H9 (cell line): ENCODE measurements at regions not wholly inside any gene's neighbourhood (a gene's known extent, or its start where the extent isn't known, plus 50 kb on each side); places are given as distances from the start of the nearest gene placed in this dataset.

Experiments
- DNase-seq: peaks from one replicate; pipeline ENCODE4 v3.0.0-alpha.2; 2017
- H2AFZ ChIP-seq: one replicate; pipeline ENCODE4 v1.6.1; 2013; ENCODE audit warnings: mild to moderate bottlenecking, low read length, control low read depth, moderate library complexity
- H2AK5ac ChIP-seq: 2 replicates; pipeline ENCODE4 v1.6.1; 2013; ENCODE audit warnings: low read length, control low read depth, mixed read lengths; ENCODE audit not compliant: insufficient read length
- H2BK120ac ChIP-seq: one replicate; pipeline ENCODE4 v1.6.1; 2013; ENCODE audit warnings: low read depth, mild to moderate bottlenecking, low read length, control low read depth, inconsistent platforms; ENCODE audit not compliant: poor library complexity, severe bottlenecking
- H2BK12ac ChIP-seq: 2 replicates; pipeline ENCODE4 v1.6.1; 2013; ENCODE audit warnings: low read length, control low read depth, mixed read lengths, low read depth; ENCODE audit not compliant: insufficient read length
- H2BK15ac ChIP-seq: 2 replicates; pipeline ENCODE4 v1.6.1; 2013; ENCODE audit warnings: low read depth, low read length, control low read depth
- H2BK20ac ChIP-seq: one replicate; pipeline ENCODE4 v1.6.1; 2013; ENCODE audit warnings: low read depth, mild to moderate bottlenecking, low read length, control low read depth, inconsistent platforms; ENCODE audit not compliant: poor library complexity, severe bottlenecking
- H2BK5ac ChIP-seq: 2 replicates; pipeline ENCODE4 v1.6.1; 2013; ENCODE audit warnings: low read length, control low read depth, mixed read lengths; ENCODE audit not compliant: insufficient read length
- H3K14ac ChIP-seq: 2 replicates; pipeline ENCODE4 v1.6.1; 2013; ENCODE audit warnings: low read length, control low read depth; ENCODE audit not compliant: insufficient read depth
- H3K18ac ChIP-seq: 2 replicates; pipeline ENCODE4 v1.6.1; 2013; ENCODE audit warnings: low read depth, mild to moderate bottlenecking, mixed read lengths, low read length, control low read depth; ENCODE audit not compliant: insufficient read length
- H3K23ac ChIP-seq: 2 replicates; pipeline ENCODE4 v1.6.1; 2013; ENCODE audit warnings: low read length, control low read depth, mixed read lengths, low read depth; ENCODE audit not compliant: insufficient read length
- H3K23me2 ChIP-seq: 2 replicates; pipeline ENCODE4 v1.6.1; 2013; ENCODE audit warnings: low read depth, mild to moderate bottlenecking, mixed read lengths, low read length, control low read depth; ENCODE audit not compliant: insufficient read length, poor library complexity, severe bottlenecking
- H3K27ac ChIP-seq: 2 replicates; pipeline ENCODE4 v1.5.1; 2013; ENCODE audit warnings: low read length, control low read depth, mixed read lengths, low read depth; ENCODE audit not compliant: insufficient read length
- H3K27me3 ChIP-seq: 2 replicates; pipeline ENCODE4 v1.6.1; 2013; ENCODE audit warnings: low read length, control low read depth, inconsistent platforms; ENCODE audit not compliant: insufficient read depth
- H3K4ac ChIP-seq: 2 replicates; pipeline ENCODE4 v1.6.1; 2013; ENCODE audit warnings: low read depth, mild to moderate bottlenecking, control low read depth, inconsistent platforms, low read length, moderate library complexity
- H3K4me1 ChIP-seq: 2 replicates; pipeline ENCODE4 v1.6.1; 2013; ENCODE audit warnings: low read length, control low read depth, inconsistent platforms; ENCODE audit not compliant: insufficient read depth
- H3K4me2 ChIP-seq: 2 replicates; pipeline ENCODE4 v1.6.1; 2013; ENCODE audit warnings: low read length, control low read depth, mixed read lengths; ENCODE audit not compliant: insufficient read length, insufficient read depth
- H3K56ac ChIP-seq: 2 replicates; pipeline ENCODE4 v1.6.1; 2013; ENCODE audit warnings: low read depth, mild to moderate bottlenecking, mixed read lengths, low read length, control low read depth; ENCODE audit not compliant: insufficient read length
- H3K79me1 ChIP-seq: 2 replicates; pipeline ENCODE4 v1.6.1; 2013; ENCODE audit warnings: low read depth, mild to moderate bottlenecking, moderate library complexity, low read length, control low read depth, inconsistent platforms; ENCODE audit not compliant: insufficient read depth, poor library complexity, severe bottlenecking
- H3K79me2 ChIP-seq: 2 replicates; pipeline ENCODE4 v1.6.1; 2013; ENCODE audit warnings: low read length, control low read depth, inconsistent platforms; ENCODE audit not compliant: insufficient read depth
- H3K9ac ChIP-seq: 2 replicates; pipeline ENCODE4 v1.6.1; 2013; ENCODE audit warnings: low read length, control low read depth, mixed read lengths; ENCODE audit not compliant: insufficient read length; ENCODE audit errors: extremely low read depth
- H3K9me3 ChIP-seq: one replicate; pipeline ENCODE4 v1.6.1; 2013; ENCODE audit warnings: low read depth, low read length, inconsistent platforms; ENCODE audit not compliant: control insufficient read depth
- H3T11ph ChIP-seq: one replicate; pipeline ENCODE4 v1.6.1; 2013; ENCODE audit warnings: mild to moderate bottlenecking, low read length, control low read depth, inconsistent platforms
- H4K20me1 ChIP-seq: one replicate; pipeline ENCODE4 v1.6.1; 2013; ENCODE audit not compliant: control insufficient read depth, insufficient read length, insufficient read depth
- H4K5ac ChIP-seq: 2 replicates; pipeline ENCODE4 v1.6.1; 2013; ENCODE audit warnings: low read depth, mild to moderate bottlenecking, mixed read lengths, low read length, control low read depth; ENCODE audit not compliant: insufficient read length
- H4K8ac ChIP-seq: replicated peaks from 2 replicates; pipeline ENCODE4 v1.6.1; 2013; ENCODE audit warnings: low read length, control low read depth, mixed read lengths, low read depth; ENCODE audit not compliant: insufficient read length
- H4K91ac ChIP-seq: 2 replicates; pipeline ENCODE4 v1.6.1; 2013; ENCODE audit warnings: low read depth, mild to moderate bottlenecking, moderate library complexity, mixed read lengths, low read length, control low read depth; ENCODE audit not compliant: insufficient read length
- H3K27ac Mint-ChIP-seq, 3 experiments: 2 replicates in 2 of 3; 3 replicates in 1 of 3; pipeline ENCODE4 v1.8.0; 2020 to 2021; ENCODE audit warnings: mixed read lengths in 3 of 3, mild to moderate bottlenecking in 1 of 3, moderate library complexity in 1 of 3
- H3K27me3 Mint-ChIP-seq: 2 replicates; pipeline ENCODE4 v1.8.0; 2021; ENCODE audit warnings: low read depth, mild to moderate bottlenecking, moderate library complexity, mixed read lengths
- H3K36me3 Mint-ChIP-seq, 3 experiments: 2 replicates in 2 of 3; 3 replicates in 1 of 3; pipeline ENCODE4 v1.8.0; 2020 to 2021; ENCODE audit warnings: low read depth in 3 of 3, mixed read lengths in 3 of 3; ENCODE audit not compliant: insufficient read depth in 1 of 3
- H3K4me1 Mint-ChIP-seq, 2 experiments: 2 replicates each; pipeline ENCODE4 v1.8.0; 2020; ENCODE audit warnings: mixed read lengths in 2 of 2
- H3K4me3 Mint-ChIP-seq, 2 experiments: 2 replicates in 1 of 2; 3 replicates in 1 of 2; pipeline ENCODE4 v1.8.0; 2020 to 2021; ENCODE audit warnings: mild to moderate bottlenecking in 2 of 2, mixed read lengths in 2 of 2, moderate library complexity in 1 of 2
- H3K9me3 Mint-ChIP-seq, 2 experiments: 2 replicates in 1 of 2; 3 replicates in 1 of 2; pipeline ENCODE4 v1.8.0; 2020; ENCODE audit warnings: mild to moderate bottlenecking in 2 of 2, mixed read lengths in 2 of 2, moderate library complexity in 1 of 2
- WGBS: extraction: QIAGEN DNeasy Blood & Tissue Kit; methylation state at CpG from one replicate; pipeline ENCODE4 v1.1.7; 2013; ENCODE audit warnings: missing lambda C conversion rate, low lambda C conversion rate, mixed read lengths; ENCODE audit not compliant: insufficient read length; ENCODE audit errors: extremely low coverage; 5-methylcytosine and 5-hydroxymethylcytosine counted together
- TF ChIP-seq, protein P1 (sequence below): fragments of 200-600 bp; sonication (generic); conservative IDR thresholded peaks from 3 replicates; pipeline ENCODE4 v1.8.0; 2021; ENCODE audit warnings: antibody characterized with exemption, mild to moderate bottlenecking

DNA sequence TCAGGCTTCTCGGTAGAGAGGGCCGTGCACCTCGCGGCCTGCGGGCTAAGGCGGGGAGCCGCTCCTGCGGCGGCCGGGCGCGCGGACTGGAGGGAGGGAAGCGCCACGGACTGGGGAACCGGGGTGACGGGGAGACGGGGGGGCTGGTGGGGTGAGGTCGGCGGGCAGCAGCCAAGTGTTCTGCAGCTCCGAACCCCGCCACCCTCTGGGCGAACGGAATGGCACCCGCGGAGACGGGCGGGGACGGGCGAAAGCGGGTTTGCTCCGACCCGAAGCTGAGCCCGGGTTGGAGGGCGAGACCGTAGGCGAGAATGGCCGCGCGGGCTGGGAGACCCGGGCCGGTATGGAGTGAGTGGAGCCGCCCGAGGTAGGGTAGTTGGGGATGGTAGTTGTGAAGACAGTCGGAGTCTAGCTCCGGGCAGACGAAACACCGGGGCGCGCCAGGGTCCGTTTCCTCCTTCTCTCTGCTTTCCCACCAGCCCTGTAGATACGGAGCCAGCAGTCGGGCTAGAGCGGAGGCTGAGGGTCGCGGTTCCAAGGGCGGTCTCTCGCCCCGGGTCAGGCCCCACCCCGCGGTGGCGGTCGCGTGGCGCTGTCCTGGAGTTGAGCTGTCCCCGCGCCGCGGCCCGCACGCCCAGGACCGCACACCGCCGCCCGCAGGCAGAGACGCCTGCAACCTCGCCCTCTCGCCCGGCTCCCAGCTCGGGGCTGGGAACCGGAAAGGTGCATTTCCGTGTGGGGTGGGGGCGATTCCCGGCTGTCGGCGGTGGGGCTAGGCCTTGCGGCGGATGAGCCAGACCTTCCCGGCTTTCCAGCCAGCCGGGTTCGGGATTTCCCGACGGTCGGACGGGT lies 160.3 kb upstream of the SIX2 start:
- H2BK12ac ChIP-seq: no peak overlapping the region
- no peak overlapping the region for H2AK5ac ChIP-seq
- H3K23me2 ChIP-seq: peaks cover 21% of the 10 kb centered on the region
- H3K27ac Mint-ChIP-seq: no peak overlapping the region
- H2BK15ac ChIP-seq: no peak overlapping the region
- H2AFZ ChIP-seq: no peak overlapping the region
- H4K8ac ChIP-seq: no peak overlapping the region
- H3K79me1 ChIP-seq: no peaks in the 10 kb centered on the region
- peaks cover 2% of the 10 kb centered on the region; the same call in 1 of the 2 replicates for H3K79me2 ChIP-seq
- no peaks in the 10 kb centered on the region for H4K20me1 ChIP-seq
- no peak overlapping the region for H2BK120ac ChIP-seq
- no peaks in the 10 kb centered on the region for H3K4me1 ChIP-seq
- no peaks in the 10 kb centered on the region for H3K9me3 ChIP-seq
- H3K36me3 Mint-ChIP-seq: no peaks in the 10 kb centered on the region
- peak overlapping the region; percentile 46 for H3K4me2 ChIP-seq
- H3K18ac ChIP-seq: no peak overlapping the region
- H3K4me3 Mint-ChIP-seq: peak overlapping the region; percentile 67 to 83
- WGBS: no CpG with 5 or more reads among the region's 95 CpGs
- TF ChIP-seq, protein P1, sequence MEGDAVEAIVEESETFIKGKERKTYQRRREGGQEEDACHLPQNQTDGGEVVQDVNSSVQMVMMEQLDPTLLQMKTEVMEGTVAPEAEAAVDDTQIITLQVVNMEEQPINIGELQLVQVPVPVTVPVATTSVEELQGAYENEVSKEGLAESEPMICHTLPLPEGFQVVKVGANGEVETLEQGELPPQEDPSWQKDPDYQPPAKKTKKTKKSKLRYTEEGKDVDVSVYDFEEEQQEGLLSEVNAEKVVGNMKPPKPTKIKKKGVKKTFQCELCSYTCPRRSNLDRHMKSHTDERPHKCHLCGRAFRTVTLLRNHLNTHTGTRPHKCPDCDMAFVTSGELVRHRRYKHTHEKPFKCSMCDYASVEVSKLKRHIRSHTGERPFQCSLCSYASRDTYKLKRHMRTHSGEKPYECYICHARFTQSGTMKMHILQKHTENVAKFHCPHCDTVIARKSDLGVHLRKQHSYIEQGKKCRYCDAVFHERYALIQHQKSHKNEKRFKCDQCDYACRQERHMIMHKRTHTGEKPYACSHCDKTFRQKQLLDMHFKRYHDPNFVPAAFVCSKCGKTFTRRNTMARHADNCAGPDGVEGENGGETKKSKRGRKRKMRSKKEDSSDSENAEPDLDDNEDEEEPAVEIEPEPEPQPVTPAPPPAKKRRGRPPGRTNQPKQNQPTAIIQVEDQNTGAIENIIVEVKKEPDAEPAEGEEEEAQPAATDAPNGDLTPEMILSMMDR: no peak
- DNase-seq: peak; percentile 64
- H3K14ac ChIP-seq: no peak overlapping the region
- no peak overlapping the region for H2BK5ac ChIP-seq
- no peak overlapping the region for H3K4ac ChIP-seq
- no peak overlapping the region for H3K56ac ChIP-seq
- no peak overlapping the region for H3T11ph ChIP-seq
- no peak overlapping the region for H3K23ac ChIP-seq
- no peak overlapping the region for H4K91ac ChIP-seq
- peaks cover 89% of the 10 kb centered on the region for H3K27me3 Mint-ChIP-seq
- H4K5ac ChIP-seq: no peak overlapping the region
- H3K9me3 Mint-ChIP-seq: no peaks in the 10 kb centered on the region
- peaks cover 19 to 24% of the 10 kb centered on the region in 2 experiments for H3K4me1 Mint-ChIP-seq
- no peak overlapping the region for H3K9ac ChIP-seq
- H3K27ac ChIP-seq: no peak overlapping the region
- peaks cover 14% of the 10 kb centered on the region; the same call in 1 of the 2 replicates for H3K27me3 ChIP-seq
- no peak overlapping the region for H2BK20ac ChIP-seq
